ENCODE measurements at regions not wholly inside any gene's neighbourhood (a gene's known extent, or its start where the extent isn't known, plus 50 kb on each side); places are given as distances from the start of the nearest gene placed in this dataset.

- TF ChIP-seq, protein P1, sequence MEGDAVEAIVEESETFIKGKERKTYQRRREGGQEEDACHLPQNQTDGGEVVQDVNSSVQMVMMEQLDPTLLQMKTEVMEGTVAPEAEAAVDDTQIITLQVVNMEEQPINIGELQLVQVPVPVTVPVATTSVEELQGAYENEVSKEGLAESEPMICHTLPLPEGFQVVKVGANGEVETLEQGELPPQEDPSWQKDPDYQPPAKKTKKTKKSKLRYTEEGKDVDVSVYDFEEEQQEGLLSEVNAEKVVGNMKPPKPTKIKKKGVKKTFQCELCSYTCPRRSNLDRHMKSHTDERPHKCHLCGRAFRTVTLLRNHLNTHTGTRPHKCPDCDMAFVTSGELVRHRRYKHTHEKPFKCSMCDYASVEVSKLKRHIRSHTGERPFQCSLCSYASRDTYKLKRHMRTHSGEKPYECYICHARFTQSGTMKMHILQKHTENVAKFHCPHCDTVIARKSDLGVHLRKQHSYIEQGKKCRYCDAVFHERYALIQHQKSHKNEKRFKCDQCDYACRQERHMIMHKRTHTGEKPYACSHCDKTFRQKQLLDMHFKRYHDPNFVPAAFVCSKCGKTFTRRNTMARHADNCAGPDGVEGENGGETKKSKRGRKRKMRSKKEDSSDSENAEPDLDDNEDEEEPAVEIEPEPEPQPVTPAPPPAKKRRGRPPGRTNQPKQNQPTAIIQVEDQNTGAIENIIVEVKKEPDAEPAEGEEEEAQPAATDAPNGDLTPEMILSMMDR (IDR thresholded peaks at IDR 0.05) = no peak
- no peak for TF ChIP-seq POLR2A (IDR thresholded peaks at IDR 0.05)
Measured at GRCh38 chr13:88384542-88384941, 713.4 kb downstream of the SLITRK5 start.

Data from thyroid gland (tissue), 4 donors.